Effector memory CD4-positive, alpha-beta T cell (primary cell): ENCODE measurements at regions not wholly inside any gene's neighbourhood (a gene's known extent, or its start where the extent isn't known, plus 50 kb on each side); places are given as distances from the start of the nearest gene placed in this dataset.

ENCODE experiments used
- DNase-seq, 3 donors: peaks; one replicate each; pipeline ENCODE4 v3.0.0-alpha.2; 2020
- H3K27ac ChIP-seq: 2 replicates; pipeline ENCODE4 v1.7.0; 2013; ENCODE audit warnings: mild to moderate bottlenecking, low read length, moderate library complexity; ENCODE audit not compliant: insufficient read depth, poor library complexity, severe bottlenecking
- H3K27me3 ChIP-seq: replicated peaks from 2 replicates; pipeline ENCODE4 v1.7.0; 2013; ENCODE audit warnings: mild to moderate bottlenecking, low read length; ENCODE audit not compliant: insufficient read depth, control insufficient read depth, poor library complexity, severe bottlenecking
- H3K36me3 ChIP-seq: 2 replicates; pipeline ENCODE4 v1.7.0; 2013; ENCODE audit warnings: mild to moderate bottlenecking, low read length, moderate library complexity; ENCODE audit not compliant: control insufficient read depth, insufficient read depth
- H3K4me1 ChIP-seq: 2 replicates; pipeline ENCODE4 v1.7.0; 2013; ENCODE audit warnings: low read length, mild to moderate bottlenecking; ENCODE audit not compliant: control insufficient read depth, insufficient read depth, poor library complexity, severe bottlenecking
- H3K4me3 ChIP-seq: 2 replicates; pipeline ENCODE4 v1.7.0; 2013; ENCODE audit warnings: low read length, low read depth, mild to moderate bottlenecking; ENCODE audit not compliant: insufficient read depth, poor library complexity, severe bottlenecking
- H3K9me3 ChIP-seq: 2 replicates; pipeline ENCODE4 v1.7.0; 2013; ENCODE audit warnings: mild to moderate bottlenecking, low read length, moderate library complexity; ENCODE audit not compliant: control insufficient read depth

DNA sequence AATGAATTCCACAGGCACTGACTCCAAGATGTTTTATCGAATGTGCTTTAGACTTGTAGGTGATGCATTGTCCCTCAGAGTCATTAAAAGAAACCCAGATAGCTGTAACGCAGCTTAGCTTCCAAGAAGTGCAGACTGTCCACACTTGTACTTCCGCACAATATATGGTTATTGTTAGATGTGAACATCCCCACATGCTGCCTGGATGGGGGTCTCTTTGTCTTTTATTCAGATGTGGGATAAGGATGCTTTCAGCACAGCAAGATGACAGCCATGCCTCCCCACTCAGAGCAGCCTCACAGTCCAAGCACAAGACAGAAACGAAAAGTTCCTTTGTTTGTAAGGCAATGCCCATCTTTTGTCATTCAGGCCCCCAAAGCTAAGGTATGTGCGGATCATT, 416.6 kb downstream of the HRH4 start:
- Histone ChIP-seq H3K4me3 (no peak overlapping the region), H3K27ac (no peak overlapping the region), H3K36me3 (no peaks in the 10 kb centered on the region), H3K27me3 (no peaks in the 10 kb centered on the region), H3K4me1 (no peaks in the 10 kb centered on the region), H3K9me3 (no peaks in the 10 kb centered on the region)
- no peak for DNase-seq

DNA sequence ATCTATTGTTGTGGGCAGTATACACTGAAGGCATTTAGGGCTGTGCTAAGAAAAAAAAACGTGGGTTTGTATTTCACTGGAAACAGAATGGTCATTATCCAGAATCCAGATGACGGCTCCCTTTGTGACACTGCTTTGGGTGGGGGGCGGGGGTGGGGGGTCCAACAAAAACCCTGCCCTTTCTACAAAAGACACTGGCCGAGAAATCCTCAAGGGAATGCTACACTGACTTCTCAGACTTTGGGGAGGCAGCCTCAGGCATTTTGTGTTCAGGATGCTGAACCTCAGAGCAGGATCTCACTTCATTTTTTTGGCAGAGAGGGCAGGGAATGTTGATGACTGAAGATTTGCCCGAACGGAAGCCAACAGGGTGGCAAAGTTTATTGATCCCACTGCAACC, 417.1 kb downstream of the HRH4 start:
- Histone ChIP-seq H3K36me3 (no peaks in the 10 kb centered on the region), H3K27me3 (no peaks in the 10 kb centered on the region), H3K4me1 (no peaks in the 10 kb centered on the region), H3K9me3 (no peaks in the 10 kb centered on the region), H3K4me3 (no peak overlapping the region), H3K27ac (no peak overlapping the region)
- no peak for DNase-seq

DNA sequence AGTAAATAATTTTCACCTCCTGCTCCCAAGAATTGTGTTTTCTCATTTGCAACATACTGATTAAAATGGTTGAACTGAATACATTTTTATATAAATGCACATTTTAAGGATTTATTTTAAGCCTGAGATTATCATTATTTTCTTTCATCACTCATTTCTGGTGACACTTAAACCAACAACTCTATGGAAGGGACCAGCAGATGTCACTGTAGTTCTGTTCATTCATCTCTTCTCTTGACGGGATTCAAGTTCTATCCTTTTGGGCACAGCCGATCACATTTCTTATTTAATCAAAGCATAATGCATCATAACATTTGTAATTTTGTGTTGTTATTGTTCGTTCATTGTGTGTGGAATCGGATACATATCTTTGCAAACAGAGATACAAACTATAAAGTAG, 417.9 kb downstream of the HRH4 start:
- no peaks in the 10 kb centered on the region for H3K9me3 ChIP-seq
- no peaks in the 10 kb centered on the region for H3K4me1 ChIP-seq
- no peak overlapping the region for H3K4me3 ChIP-seq
- DNase-seq, result no peak
- H3K36me3 ChIP-seq, result no peaks in the 10 kb centered on the region
- no peaks in the 10 kb centered on the region for H3K27me3 ChIP-seq
- no peak overlapping the region for H3K27ac ChIP-seq

DNA sequence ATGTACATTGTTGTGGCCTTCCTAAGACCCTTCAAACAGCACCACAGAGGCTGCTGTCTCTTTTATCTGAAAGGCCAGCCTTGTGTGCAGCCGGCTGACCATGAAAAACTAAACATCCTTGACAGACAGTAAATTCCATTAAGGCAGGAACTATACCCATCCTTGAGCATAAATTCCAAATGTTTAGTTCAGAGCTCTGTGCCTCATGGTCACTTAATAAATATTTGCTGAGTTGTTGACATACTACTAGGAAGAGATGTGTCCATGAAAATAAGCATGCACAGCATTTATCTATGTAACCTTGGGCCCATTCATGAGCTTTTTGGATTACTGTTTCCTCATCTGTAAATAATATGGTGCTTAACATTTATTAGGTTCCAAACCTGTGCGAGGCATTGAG, 424.8 kb downstream of the HRH4 start:
- DNase-seq, result no peak
- Histone ChIP-seq H3K9me3 (no peaks in the 10 kb centered on the region), H3K36me3 (no peaks in the 10 kb centered on the region), H3K27me3 (no peaks in the 10 kb centered on the region), H3K27ac (no peak overlapping the region), H3K4me3 (no peak overlapping the region), H3K4me1 (no peaks in the 10 kb centered on the region)

DNA sequence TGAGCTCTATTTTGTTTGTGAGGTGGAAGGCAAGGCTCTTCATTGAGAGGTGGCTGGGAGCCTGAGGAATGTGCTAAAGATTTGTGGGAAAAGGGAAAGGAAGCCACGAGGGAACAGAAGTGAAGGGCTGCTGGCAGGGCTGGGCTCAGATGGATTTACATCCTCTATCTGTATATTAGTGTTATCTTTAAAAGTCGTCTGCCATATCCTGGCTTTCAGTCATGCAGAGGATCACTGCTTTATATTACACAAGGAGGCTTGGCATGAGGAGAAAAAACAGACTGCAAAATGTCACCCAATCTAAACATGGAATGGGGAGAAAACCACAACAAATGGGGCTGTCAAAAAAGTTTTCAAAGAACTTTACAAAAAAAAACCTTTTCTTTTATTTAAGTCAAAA, 434.4 kb downstream of the HRH4 start:
- Histone ChIP-seq H3K4me1 (no peaks in the 10 kb centered on the region), H3K9me3 (no peaks in the 10 kb centered on the region), H3K27me3 (no peaks in the 10 kb centered on the region), H3K36me3 (no peaks in the 10 kb centered on the region), H3K27ac (no peak overlapping the region), H3K4me3 (no peak overlapping the region)
- DNase-seq, result no peak

DNA sequence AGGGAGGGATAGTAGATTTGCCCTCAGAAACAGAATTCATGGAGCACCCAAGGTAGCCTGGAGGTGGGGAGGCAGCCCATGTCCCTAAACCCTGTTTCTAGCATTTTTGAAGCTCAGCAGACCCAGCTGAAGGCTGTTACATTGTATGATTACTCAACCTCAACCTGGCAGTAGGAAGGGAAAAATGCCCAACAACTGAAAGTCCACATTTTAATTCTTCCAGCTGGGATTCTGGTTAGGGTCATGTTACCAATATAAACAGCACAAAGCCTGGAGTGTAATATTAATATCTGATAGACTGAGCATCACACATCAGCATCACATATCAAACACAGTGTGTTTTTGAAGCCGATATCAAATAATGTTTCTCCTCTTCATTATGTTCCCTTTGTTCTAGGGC, 437.0 kb downstream of the HRH4 start:
- H3K4me3 ChIP-seq, result no peak overlapping the region
- no peak for DNase-seq
- no peaks in the 10 kb centered on the region for H3K4me1 ChIP-seq
- no peaks in the 10 kb centered on the region for H3K36me3 ChIP-seq
- no peaks in the 10 kb centered on the region for H3K9me3 ChIP-seq
- H3K27ac ChIP-seq, result no peak overlapping the region
- H3K27me3 ChIP-seq, result no peaks in the 10 kb centered on the region

DNA sequence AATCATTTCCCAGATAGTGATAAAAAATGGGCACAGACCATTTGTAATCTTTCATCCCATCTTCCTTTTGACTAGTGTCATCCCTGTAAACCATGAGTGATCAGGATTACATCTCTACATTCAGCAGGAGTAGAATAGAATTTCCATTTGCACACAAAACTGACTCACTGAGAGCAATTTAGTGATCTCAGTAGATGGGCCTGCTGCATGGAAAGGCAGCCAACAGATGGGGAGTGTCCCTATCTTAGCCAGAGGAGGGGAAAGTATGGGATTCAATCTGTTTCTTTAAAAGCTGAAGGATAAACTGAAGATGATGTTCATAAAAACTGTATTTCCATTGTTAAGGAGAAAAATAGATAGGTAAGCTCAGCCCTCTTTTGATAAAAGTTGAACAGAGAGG, 441.7 kb downstream of the ZNF521 start:
- Histone ChIP-seq H3K4me1 (no peaks in the 10 kb centered on the region), H3K36me3 (no peaks in the 10 kb centered on the region), H3K4me3 (no peak overlapping the region), H3K27me3 (no peaks in the 10 kb centered on the region), H3K9me3 (no peaks in the 10 kb centered on the region), H3K27ac (no peak overlapping the region)
- no peak for DNase-seq

DNA sequence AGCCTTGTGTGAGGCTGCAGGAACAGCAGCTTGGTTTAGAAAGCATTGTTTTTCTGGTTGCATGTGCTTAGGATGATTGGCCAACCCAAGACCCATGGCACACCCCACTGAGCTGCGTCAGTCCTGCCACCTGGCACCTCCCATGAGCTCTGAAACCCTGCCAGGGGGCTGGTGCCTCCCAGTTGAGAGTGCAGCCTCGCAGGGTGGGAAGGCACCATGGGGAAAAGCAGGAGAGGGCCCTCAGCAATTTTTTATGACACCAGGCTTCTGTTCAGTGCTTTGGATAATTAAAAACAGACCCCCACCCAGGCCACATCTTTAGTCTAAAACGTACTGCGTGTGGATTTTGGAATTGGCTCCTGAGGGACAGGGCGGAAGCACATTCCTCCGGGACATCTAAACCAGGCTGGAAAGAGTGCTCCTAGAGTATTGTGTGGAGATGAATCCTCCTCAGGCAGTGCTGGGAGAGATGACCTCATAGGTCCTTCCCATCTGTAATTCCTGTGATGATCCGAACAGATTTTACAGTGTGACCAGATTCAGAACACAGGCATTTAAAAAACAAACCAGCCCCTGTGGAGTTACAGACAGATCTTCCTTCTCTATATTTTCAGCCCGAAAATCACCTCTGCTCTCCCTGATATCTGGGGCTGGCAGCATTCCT, 438.3 kb downstream of the ZNF521 start:
- H3K9me3 ChIP-seq, result no peaks in the 10 kb centered on the region
- no peaks in the 10 kb centered on the region for H3K4me1 ChIP-seq
- no peak overlapping the region for H3K27ac ChIP-seq
- H3K27me3 ChIP-seq, result no peaks in the 10 kb centered on the region
- no peak overlapping the region for H3K4me3 ChIP-seq
- no peaks in the 10 kb centered on the region for H3K36me3 ChIP-seq
- no peak for DNase-seq

DNA sequence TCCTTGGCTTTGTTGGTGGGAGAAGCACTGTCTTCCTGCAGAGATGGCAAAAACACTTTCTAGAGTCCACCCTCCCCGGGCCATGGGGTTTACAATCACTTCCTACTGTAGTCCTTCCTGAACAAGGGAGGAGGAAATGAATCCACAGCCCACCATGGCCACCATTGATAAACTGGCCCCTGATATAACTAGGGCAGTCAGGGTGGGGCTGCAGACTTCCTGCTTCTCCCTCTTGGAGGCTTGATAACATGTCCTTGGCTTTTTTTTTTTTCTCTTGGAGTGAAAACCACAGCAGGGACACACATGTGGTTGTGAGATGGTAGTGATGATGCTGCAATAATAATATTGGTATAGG, 437.8 kb downstream of the ZNF521 start:
- Histone ChIP-seq H3K27ac (no peak overlapping the region), H3K36me3 (no peaks in the 10 kb centered on the region), H3K27me3 (no peaks in the 10 kb centered on the region), H3K4me1 (no peaks in the 10 kb centered on the region), H3K4me3 (no peak overlapping the region), H3K9me3 (no peaks in the 10 kb centered on the region)
- no peak for DNase-seq

DNA sequence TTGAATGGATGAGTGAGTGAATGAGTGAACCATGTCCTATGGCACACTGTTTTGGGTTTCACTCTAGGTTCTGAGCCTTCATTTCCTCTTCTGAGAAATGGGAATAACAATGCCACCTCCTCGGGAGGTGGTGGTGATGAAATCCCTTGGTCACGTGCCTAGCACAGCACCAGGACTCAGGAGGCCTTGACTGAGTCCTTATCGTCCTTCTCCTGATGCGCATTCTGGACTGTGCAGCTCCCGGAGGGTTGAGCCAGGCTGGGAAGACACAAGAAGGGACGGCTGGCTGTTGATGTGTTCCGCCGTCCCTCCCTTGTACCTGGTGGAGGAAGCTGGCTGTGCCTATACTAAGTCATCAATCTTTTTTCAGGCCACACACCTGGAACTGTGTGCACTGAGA, 437.3 kb downstream of the ZNF521 start:
- no peaks in the 10 kb centered on the region for H3K4me1 ChIP-seq
- no peaks in the 10 kb centered on the region for H3K27me3 ChIP-seq
- H3K36me3 ChIP-seq, result no peaks in the 10 kb centered on the region
- no peak for DNase-seq
- no peak overlapping the region for H3K4me3 ChIP-seq
- H3K9me3 ChIP-seq, result no peaks in the 10 kb centered on the region
- H3K27ac ChIP-seq, result no peak overlapping the region

DNA sequence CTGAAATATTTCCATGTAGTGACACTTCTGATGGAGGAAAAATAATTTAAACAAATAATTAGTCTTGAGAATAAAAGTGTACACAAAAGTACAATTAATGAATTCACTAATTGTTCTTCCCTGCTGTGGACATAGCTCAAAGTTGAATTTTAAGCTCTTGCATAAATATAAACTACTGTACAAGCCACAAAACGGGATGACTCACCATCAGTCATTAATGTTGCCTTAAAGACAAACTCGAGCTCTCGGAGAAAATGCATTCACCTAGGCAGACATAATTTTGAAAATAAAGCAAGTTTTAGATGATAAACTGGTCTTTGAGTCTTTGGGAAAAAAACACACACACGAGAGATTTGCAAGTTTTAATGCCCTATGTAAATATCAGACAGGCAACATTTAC, 436.4 kb downstream of the ZNF521 start:
- H3K27ac ChIP-seq, result no peak overlapping the region
- H3K4me1 ChIP-seq, result no peaks in the 10 kb centered on the region
- DNase-seq, result no peak
- H3K36me3 ChIP-seq, result no peaks in the 10 kb centered on the region
- no peak overlapping the region for H3K4me3 ChIP-seq
- H3K27me3 ChIP-seq, result no peaks in the 10 kb centered on the region
- H3K9me3 ChIP-seq, result no peaks in the 10 kb centered on the region
